Liver (tissue), 8 donors: ENCODE measurements at regions not wholly inside any gene's neighbourhood (a gene's known extent, or its start where the extent isn't known, plus 50 kb on each side); places are given as distances from the start of the nearest gene placed in this dataset.

Source experiments
- DNase-seq: peaks from one replicate; pipeline ENCODE4 v3.0.0-alpha.2; 2017; ENCODE audit warnings: low spot score
- H3K27ac ChIP-seq, 2 donors: one replicate each; pipeline ENCODE4 v1.7.0; 2013; ENCODE audit warnings: inconsistent platforms in 2 of 2, low read length in 2 of 2, control low read depth in 1 of 2, low read depth in 1 of 2, mild to moderate bottlenecking in 1 of 2
- H3K27me3 ChIP-seq, 4 donors: one replicate each; pipeline versions ENCODE4 v1.6.1 to v1.7.0; 2013; ENCODE audit warnings: low read length in 3 of 4, inconsistent platforms in 1 of 4, mild to moderate bottlenecking in 1 of 4, moderate library complexity in 1 of 4; ENCODE audit not compliant: control insufficient read depth in 4 of 4, insufficient read depth in 4 of 4
- H3K36me3 ChIP-seq, 4 donors: one replicate each; pipeline versions ENCODE4 v1.6.1 to v1.7.0; 2013; ENCODE audit warnings: low read length in 3 of 4, mild to moderate bottlenecking in 3 of 4, low read depth in 1 of 4, moderate library complexity in 1 of 4; ENCODE audit not compliant: control insufficient read depth in 4 of 4, insufficient read depth in 3 of 4
- H3K4me1 ChIP-seq, 4 donors: one replicate each; pipeline versions ENCODE4 v1.6.1 to v1.7.0; 2013; ENCODE audit warnings: low read length in 3 of 4, mild to moderate bottlenecking in 3 of 4, moderate library complexity in 1 of 4; ENCODE audit not compliant: control insufficient read depth in 4 of 4, insufficient read depth in 4 of 4
- H3K4me3 ChIP-seq, 3 donors: one replicate each; pipeline versions ENCODE4 v1.6.1 to v1.7.0; 2013; ENCODE audit warnings: low read length in 3 of 3, control low read depth in 1 of 3, low read depth in 1 of 3, mild to moderate bottlenecking in 1 of 3
- H3K9ac ChIP-seq, 2 donors: one replicate each; pipeline ENCODE4 v1.7.0; 2013; ENCODE audit warnings: low read length in 2 of 2, mild to moderate bottlenecking in 2 of 2, moderate library complexity in 2 of 2, control low read depth in 1 of 2, low read depth in 1 of 2
- H3K9me3 ChIP-seq, 4 donors: one replicate each; pipeline versions ENCODE4 v1.6.1 to v1.7.0; 2013; ENCODE audit warnings: low read length in 3 of 4; ENCODE audit not compliant: control insufficient read depth in 4 of 4
- EGR1 ChIP-seq, 2 donors: IDR thresholded peaks; 2 replicates each; pipeline ENCODE4 v1.6.1; 2016 to 2018; ENCODE audit warnings: antibody characterized with exemption in 2 of 2, low read depth in 2 of 2
- FOXA1 ChIP-seq: IDR thresholded peaks from 2 replicates; pipeline ENCODE4 v1.6.1; 2016; ENCODE audit warnings: antibody characterized with exemption
- FOXA2 ChIP-seq: IDR thresholded peaks from 2 replicates; pipeline ENCODE4 v1.6.1; 2016; ENCODE audit warnings: antibody characterized with exemption
- GABPA ChIP-seq, 2 donors: IDR thresholded peaks in 1 of 2; conservative IDR thresholded peaks in 1 of 2; 2 replicates each; pipeline ENCODE4 v1.6.1; 2016; ENCODE audit warnings: antibody characterized with exemption in 2 of 2, mild to moderate bottlenecking in 1 of 2, moderate library complexity in 1 of 2
- HNF4A ChIP-seq, 2 donors: conservative IDR thresholded peaks; 2 replicates each; pipeline ENCODE4 v1.6.1; 2016; ENCODE audit warnings: antibody characterized with exemption in 2 of 2, mild to moderate bottlenecking in 2 of 2
- HNF4G ChIP-seq: IDR thresholded peaks from 2 replicates; pipeline ENCODE4 v1.6.1; 2016; ENCODE audit warnings: antibody characterized with exemption
- JUND ChIP-seq, 2 donors: IDR thresholded peaks; 2 replicates each; pipeline ENCODE4 v1.6.1; 2016; ENCODE audit warnings: antibody characterized with exemption in 2 of 2
- NR2F2 ChIP-seq: IDR thresholded peaks from 2 replicates; pipeline ENCODE4 v1.6.1; 2016; ENCODE audit warnings: antibody characterized with exemption
- RAD21 ChIP-seq, 2 donors: IDR thresholded peaks; 2 replicates each; pipeline ENCODE4 v1.6.1; 2016; ENCODE audit warnings: antibody characterized with exemption in 2 of 2, mild to moderate bottlenecking in 2 of 2
- RXRA ChIP-seq, 2 donors: IDR thresholded peaks; 2 replicates each; pipeline ENCODE4 v1.6.1; 2017 to 2018; ENCODE audit warnings: antibody characterized with exemption in 2 of 2, mild to moderate bottlenecking in 1 of 2
- SP1 ChIP-seq: IDR thresholded peaks from 2 replicates; pipeline ENCODE4 v1.6.1; 2018; ENCODE audit warnings: antibody characterized with exemption, mild to moderate bottlenecking
- TAF1 ChIP-seq: conservative IDR thresholded peaks from 2 replicates; pipeline ENCODE4 v1.6.1; 2016; ENCODE audit warnings: antibody characterized with exemption, mild to moderate bottlenecking
- YY1 ChIP-seq: IDR thresholded peaks from 2 replicates; pipeline ENCODE4 v1.6.1; 2016; ENCODE audit warnings: antibody characterized with exemption, mild to moderate bottlenecking
- ZBTB33 ChIP-seq: IDR thresholded peaks from 2 replicates; pipeline ENCODE4 v1.6.1; 2016; ENCODE audit warnings: antibody characterized with exemption
- WGBS: extraction: QIAGEN DNeasy Blood & Tissue Kit; methylation state at CpG from one replicate; pipeline ENCODE4 v1.1.7; 2013; 5-methylcytosine and 5-hydroxymethylcytosine counted together
- TF ChIP-seq, protein P1 (sequence below): IDR thresholded peaks from 2 replicates; pipeline ENCODE4 v1.6.1; 2016; ENCODE audit warnings: antibody characterized with exemption
- TF ChIP-seq, protein P2 (sequence below): IDR thresholded peaks from 2 replicates; pipeline ENCODE4 v1.6.1; 2016; ENCODE audit warnings: antibody characterized with exemption, mild to moderate bottlenecking
- TF ChIP-seq, protein P3 (sequence below): fragments of 150-350 bp; IDR thresholded peaks from 2 replicates; pipeline ENCODE4 v1.5.1; 2017; ENCODE audit warnings: improper control_type of control experiment, low read depth, low read length; ENCODE audit not compliant: missing input control
- TF ChIP-seq, protein P4 (sequence below): IDR thresholded peaks from 2 replicates; pipeline ENCODE4 v1.6.1; 2016; ENCODE audit warnings: antibody characterized with exemption
- donor health status: healthy.
- donor health status: healthy.
- donor health status: healthy.
- donor health status: healthy.
- donor health status: healthy.

DNA sequence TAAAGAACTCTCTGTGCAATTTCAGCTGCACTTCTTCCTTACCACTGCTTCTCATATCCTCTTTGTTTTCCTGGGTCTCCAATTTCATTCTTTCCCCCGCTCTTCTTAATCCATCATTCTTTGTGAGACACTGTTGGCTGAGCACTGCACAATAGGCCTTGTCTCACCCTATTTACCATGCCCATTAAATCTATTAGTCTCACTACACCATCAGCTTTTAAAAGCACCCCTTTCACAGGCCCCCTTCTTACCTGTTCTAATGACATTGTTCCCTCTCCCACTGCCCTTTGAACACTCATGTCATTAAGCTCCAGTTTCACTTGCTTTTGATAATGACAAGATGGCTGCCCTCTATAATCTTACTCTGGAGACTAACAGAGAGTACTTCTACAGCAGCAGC lies 404.1 kb upstream of the ACVR2A start:
- Histone ChIP-seq H3K4me3 (no peak overlapping the region), H3K36me3 (no peaks in the 10 kb centered on the region), H3K4me1 (peaks cover 0 to 9% (median 6%) of the 10 kb centered on the region in 4 donors), H3K9me3 (no peaks in the 10 kb centered on the region), H3K9ac (no peak overlapping the region), H3K27ac (no peak overlapping the region), H3K27me3 (no peaks in the 10 kb centered on the region)
- no peak for DNase-seq
- TF ChIP-seq, protein P1, sequence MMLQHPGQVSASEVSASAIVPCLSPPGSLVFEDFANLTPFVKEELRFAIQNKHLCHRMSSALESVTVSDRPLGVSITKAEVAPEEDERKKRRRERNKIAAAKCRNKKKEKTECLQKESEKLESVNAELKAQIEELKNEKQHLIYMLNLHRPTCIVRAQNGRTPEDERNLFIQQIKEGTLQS, result no peak
- TF ChIP-seq HNF4G (no peak), TAF1 (no peak), GABPA (IDR thresholded peaks at IDR 0.05 in 1 of 2, conservative IDR thresholded peaks at IDR 0.05 in 1 of 2) (no peak), HNF4A (conservative IDR thresholded peaks at IDR 0.05) (no peak)
- TF ChIP-seq, protein P2, sequence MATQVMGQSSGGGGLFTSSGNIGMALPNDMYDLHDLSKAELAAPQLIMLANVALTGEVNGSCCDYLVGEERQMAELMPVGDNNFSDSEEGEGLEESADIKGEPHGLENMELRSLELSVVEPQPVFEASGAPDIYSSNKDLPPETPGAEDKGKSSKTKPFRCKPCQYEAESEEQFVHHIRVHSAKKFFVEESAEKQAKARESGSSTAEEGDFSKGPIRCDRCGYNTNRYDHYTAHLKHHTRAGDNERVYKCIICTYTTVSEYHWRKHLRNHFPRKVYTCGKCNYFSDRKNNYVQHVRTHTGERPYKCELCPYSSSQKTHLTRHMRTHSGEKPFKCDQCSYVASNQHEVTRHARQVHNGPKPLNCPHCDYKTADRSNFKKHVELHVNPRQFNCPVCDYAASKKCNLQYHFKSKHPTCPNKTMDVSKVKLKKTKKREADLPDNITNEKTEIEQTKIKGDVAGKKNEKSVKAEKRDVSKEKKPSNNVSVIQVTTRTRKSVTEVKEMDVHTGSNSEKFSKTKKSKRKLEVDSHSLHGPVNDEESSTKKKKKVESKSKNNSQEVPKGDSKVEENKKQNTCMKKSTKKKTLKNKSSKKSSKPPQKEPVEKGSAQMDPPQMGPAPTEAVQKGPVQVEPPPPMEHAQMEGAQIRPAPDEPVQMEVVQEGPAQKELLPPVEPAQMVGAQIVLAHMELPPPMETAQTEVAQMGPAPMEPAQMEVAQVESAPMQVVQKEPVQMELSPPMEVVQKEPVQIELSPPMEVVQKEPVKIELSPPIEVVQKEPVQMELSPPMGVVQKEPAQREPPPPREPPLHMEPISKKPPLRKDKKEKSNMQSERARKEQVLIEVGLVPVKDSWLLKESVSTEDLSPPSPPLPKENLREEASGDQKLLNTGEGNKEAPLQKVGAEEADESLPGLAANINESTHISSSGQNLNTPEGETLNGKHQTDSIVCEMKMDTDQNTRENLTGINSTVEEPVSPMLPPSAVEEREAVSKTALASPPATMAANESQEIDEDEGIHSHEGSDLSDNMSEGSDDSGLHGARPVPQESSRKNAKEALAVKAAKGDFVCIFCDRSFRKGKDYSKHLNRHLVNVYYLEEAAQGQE, result no peak
- TF ChIP-seq, protein P3, sequence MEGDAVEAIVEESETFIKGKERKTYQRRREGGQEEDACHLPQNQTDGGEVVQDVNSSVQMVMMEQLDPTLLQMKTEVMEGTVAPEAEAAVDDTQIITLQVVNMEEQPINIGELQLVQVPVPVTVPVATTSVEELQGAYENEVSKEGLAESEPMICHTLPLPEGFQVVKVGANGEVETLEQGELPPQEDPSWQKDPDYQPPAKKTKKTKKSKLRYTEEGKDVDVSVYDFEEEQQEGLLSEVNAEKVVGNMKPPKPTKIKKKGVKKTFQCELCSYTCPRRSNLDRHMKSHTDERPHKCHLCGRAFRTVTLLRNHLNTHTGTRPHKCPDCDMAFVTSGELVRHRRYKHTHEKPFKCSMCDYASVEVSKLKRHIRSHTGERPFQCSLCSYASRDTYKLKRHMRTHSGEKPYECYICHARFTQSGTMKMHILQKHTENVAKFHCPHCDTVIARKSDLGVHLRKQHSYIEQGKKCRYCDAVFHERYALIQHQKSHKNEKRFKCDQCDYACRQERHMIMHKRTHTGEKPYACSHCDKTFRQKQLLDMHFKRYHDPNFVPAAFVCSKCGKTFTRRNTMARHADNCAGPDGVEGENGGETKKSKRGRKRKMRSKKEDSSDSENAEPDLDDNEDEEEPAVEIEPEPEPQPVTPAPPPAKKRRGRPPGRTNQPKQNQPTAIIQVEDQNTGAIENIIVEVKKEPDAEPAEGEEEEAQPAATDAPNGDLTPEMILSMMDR, result no peak
- WGBS, result 94% methylated on average over 1 of the region's 1 CpG

DNA sequence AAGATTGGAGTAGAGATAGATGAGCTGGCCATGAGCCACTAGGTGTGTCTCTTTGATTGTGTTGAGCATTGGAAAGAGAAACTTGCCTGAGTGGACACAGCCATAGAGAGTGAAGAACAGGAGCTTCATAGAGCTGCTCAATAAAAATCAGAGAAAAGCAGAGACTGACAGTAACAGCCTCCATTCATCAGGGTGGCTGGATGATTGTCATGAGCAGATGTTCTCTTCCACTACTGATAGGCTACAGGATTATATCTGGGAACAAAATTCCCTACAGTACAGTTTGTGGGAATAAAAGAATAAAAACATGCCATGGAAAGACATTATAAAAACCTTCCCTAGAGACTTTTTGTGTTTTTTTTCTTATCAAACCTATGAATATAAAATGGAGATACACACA lies 404.8 kb upstream of the ACVR2A start:
- TF ChIP-seq NR2F2 (no peak), YY1 (no peak), SP1 (no peak), GABPA (IDR thresholded peaks at IDR 0.05 in 1 of 2, conservative IDR thresholded peaks at IDR 0.05 in 1 of 2) (no peak), HNF4A (conservative IDR thresholded peaks at IDR 0.05) (no peak), EGR1 (IDR thresholded peaks at IDR 0.05; ENCODE audit: low read depth in 2 of 2) (no peak), FOXA2 (no peak), RAD21 (IDR thresholded peaks at IDR 0.05) (no peak), RXRA (IDR thresholded peaks at IDR 0.05) (no peak), TAF1 (no peak), FOXA1 (no peak), JUND (IDR thresholded peaks at IDR 0.05) (no peak), ZBTB33 (no peak), HNF4G (no peak)
- TF ChIP-seq, protein P4, sequence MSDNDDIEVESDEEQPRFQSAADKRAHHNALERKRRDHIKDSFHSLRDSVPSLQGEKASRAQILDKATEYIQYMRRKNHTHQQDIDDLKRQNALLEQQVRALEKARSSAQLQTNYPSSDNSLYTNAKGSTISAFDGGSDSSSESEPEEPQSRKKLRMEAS, result no peak
- TF ChIP-seq, protein P2, result no peak
- TF ChIP-seq, protein P1, result no peak
- TF ChIP-seq, protein P3, result no peak
- Histone ChIP-seq H3K27ac (no peak overlapping the region), H3K9me3 (no peaks in the 10 kb centered on the region), H3K27me3 (no peaks in the 10 kb centered on the region), H3K9ac (no peak overlapping the region), H3K4me1 (peaks cover 0 to 14% (median 6%) of the 10 kb centered on the region in 4 donors), H3K36me3 (no peaks in the 10 kb centered on the region), H3K4me3 (no peak overlapping the region)
- no peak for DNase-seq
